ENCODE measurements at regions not wholly inside any gene's neighbourhood (a gene's known extent, or its start where the extent isn't known, plus 50 kb on each side); places are given as distances from the start of the nearest gene placed in this dataset.

DNA sequence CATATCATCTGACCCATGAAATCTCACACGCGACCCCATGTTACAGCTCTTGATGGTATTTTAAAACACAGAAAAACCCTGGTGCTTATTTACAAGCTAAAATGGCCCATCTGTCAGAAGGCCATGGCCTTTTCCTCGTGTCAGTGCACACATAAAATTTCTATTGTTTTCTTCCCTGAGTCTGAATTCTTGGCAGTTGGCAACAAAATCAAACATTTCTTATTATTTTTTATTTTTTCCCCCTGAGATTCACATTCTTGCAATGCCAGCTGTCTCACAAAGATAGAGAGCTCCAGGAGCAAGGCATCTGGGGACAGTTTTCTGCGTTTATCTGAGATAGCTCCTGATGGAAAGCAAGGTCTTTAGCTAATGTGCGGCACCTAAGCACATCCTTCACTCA lies 818.1 kb upstream of the TMEM132C start:
- ChIA-PET SMC1A (ENCODE audit: uncharacterized antibody, unreplicated experiment) (no interaction called here), POLR2A (no interaction called here), CTCF (no interaction called here), RAD21 (ENCODE audit: unreplicated experiment) (no interaction called here)
- BruUV-seq (replicated peaks), result no TSS peak
- TF ChIP-seq, protein P1, sequence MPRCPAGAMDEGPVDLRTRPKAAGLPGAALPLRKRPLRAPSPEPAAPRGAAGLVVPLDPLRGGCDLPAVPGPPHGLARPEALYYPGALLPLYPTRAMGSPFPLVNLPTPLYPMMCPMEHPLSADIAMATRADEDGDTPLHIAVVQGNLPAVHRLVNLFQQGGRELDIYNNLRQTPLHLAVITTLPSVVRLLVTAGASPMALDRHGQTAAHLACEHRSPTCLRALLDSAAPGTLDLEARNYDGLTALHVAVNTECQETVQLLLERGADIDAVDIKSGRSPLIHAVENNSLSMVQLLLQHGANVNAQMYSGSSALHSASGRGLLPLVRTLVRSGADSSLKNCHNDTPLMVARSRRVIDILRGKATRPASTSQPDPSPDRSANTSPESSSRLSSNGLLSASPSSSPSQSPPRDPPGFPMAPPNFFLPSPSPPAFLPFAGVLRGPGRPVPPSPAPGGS (IDR thresholded peaks at IDR 0.05; ENCODE audit: borderline replicate concordance, insufficient read depth, low read depth, low read length, poor library complexity, severe bottlenecking), result no peak
- no peak for TF ChIP-seq TAF1 (IDR thresholded peaks at IDR 0.05; ENCODE audit: borderline replicate concordance, low read depth, low read length)
- no peak for TF ChIP-seq POLR2A (IDR thresholded peaks at IDR 0.05; ENCODE audit: low read depth, low read length)
- TF ChIP-seq RELB (IDR thresholded peaks at IDR 0.05; ENCODE audit: low read depth), result no peak
- DNase-seq (ENCODE audit: low read depth, low spot score), result no peak
- intact Hi-C loops (cut with micrococcal nuclease; ENCODE audit: unreplicated experiment) (no loop called here), in situ Hi-C loops (cut with MboI) (no loop called here)
- H3K27me3 ChIP-seq (replicated peaks in 1 of 2; ENCODE audit: control insufficient read depth in 2 of 2, insufficient read depth in 2 of 2, low read length in 1 of 2), result no peaks in the 10 kb centered on the region
- H3K79me2 ChIP-seq (ENCODE audit: control insufficient read depth, insufficient read depth, low read length), result no peaks in the 10 kb centered on the region
- no peaks in the 10 kb centered on the region for H3K36me3 ChIP-seq (ENCODE audit: control insufficient read depth in 2 of 2, insufficient read depth in 2 of 2, low read length in 1 of 2)
- 58% methylated on average over 5 of the region's 5 CpGs for WGBS (ENCODE audit: insufficient coverage, insufficient replicate concordance, low lambda C conversion rate, missing lambda C conversion rate)
- no peak overlapping the region for H3K27ac ChIP-seq (ENCODE audit: control insufficient read depth, insufficient read depth)
- H4K20me1 ChIP-seq (ENCODE audit: control insufficient read depth, insufficient read depth), result no peaks in the 10 kb centered on the region
- H3K4me3 ChIP-seq, result no peak overlapping the region
- no peak overlapping the region for H3K4me2 ChIP-seq (ENCODE audit: control insufficient read depth, insufficient read depth)
- no peak for ATAC-seq
- H3K9me3 ChIP-seq (replicated peaks; ENCODE audit: control insufficient read depth, insufficient read depth, low read length), result no peaks in the 10 kb centered on the region; the same call in 2 of the 3 replicates
- H3K9ac ChIP-seq (ENCODE audit: control insufficient read depth, insufficient read depth, low read length), result no peak overlapping the region
- no peak overlapping the region for H2AFZ ChIP-seq (ENCODE audit: control insufficient read depth, low read depth, low read length)
- H3K4me1 ChIP-seq (ENCODE audit: control insufficient read depth, insufficient read depth, low read length), result no peaks in the 10 kb centered on the region
- no peak for FAIRE-seq

DNA sequence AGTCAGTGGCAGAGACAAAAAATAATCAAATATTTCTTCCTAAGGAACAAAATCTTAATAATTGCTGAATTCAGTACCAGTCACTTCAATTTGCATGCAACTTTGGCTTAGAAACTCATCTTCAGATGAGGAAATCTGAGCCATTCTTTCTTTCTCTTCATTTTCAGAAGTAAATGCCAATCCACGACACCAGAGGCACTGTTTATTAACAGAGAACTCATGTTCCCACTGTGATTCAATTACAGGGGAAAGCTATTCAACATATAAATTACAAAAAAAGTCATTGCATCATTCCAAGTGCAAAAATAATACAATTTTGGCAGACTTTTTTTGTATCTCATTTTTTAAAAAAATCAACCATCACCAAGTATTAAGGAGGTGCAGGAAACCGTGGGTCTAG lies 816.1 kb upstream of the TMEM132C start:
- WGBS (ENCODE audit: insufficient coverage, insufficient replicate concordance, low lambda C conversion rate, missing lambda C conversion rate), result 0% methylated on average over 2 of the region's 2 CpGs
- no TSS peak for BruUV-seq (replicated peaks)
- RAD21 ChIA-PET (ENCODE audit: unreplicated experiment), result no interaction called here
- TF ChIP-seq ZNF274 (IDR thresholded peaks at IDR 0.05; ENCODE audit: insufficient read depth, insufficient read length) (no peak), RB1 (IDR thresholded peaks at IDR 0.05; ENCODE audit: borderline replicate concordance) (no peak), IKZF1 (conservative IDR thresholded peaks at IDR 0.05) (no peak), HSF1 (IDR thresholded peaks at IDR 0.05; ENCODE audit: low read depth, low read length) (no peak), YY1 (IDR thresholded peaks at IDR 0.05; ENCODE audit: low read depth, low read length) (no peak), PML (IDR thresholded peaks at IDR 0.05; ENCODE audit: low read length) (no peak)
- TF ChIP-seq, protein P2, sequence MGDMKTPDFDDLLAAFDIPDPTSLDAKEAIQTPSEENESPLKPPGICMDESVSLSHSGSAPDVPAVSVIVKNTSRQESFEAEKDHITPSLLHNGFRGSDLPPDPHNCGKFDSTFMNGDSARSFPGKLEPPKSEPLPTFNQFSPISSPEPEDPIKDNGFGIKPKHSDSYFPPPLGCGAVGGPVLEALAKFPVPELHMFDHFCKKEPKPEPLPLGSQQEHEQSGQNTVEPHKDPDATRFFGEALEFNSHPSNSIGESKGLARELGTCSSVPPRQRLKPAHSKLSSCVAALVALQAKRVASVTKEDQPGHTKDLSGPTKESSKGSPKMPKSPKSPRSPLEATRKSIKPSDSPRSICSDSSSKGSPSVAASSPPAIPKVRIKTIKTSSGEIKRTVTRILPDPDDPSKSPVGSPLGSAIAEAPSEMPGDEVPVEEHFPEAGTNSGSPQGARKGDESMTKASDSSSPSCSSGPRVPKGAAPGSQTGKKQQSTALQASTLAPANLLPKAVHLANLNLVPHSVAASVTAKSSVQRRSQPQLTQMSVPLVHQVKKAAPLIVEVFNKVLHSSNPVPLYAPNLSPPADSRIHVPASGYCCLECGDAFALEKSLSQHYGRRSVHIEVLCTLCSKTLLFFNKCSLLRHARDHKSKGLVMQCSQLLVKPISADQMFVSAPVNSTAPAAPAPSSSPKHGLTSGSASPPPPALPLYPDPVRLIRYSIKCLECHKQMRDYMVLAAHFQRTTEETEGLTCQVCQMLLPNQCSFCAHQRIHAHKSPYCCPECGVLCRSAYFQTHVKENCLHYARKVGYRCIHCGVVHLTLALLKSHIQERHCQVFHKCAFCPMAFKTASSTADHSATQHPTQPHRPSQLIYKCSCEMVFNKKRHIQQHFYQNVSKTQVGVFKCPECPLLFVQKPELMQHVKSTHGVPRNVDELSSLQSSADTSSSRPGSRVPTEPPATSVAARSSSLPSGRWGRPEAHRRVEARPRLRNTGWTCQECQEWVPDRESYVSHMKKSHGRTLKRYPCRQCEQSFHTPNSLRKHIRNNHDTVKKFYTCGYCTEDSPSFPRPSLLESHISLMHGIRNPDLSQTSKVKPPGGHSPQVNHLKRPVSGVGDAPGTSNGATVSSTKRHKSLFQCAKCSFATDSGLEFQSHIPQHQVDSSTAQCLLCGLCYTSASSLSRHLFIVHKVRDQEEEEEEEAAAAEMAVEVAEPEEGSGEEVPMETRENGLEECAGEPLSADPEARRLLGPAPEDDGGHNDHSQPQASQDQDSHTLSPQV (IDR thresholded peaks at IDR 0.05), result no peak

More for the DNA sequence above, 816.1 kb upstream of the TMEM132C start:
- no peaks in the 10 kb centered on the region for H4K20me1 ChIP-seq (ENCODE audit: control insufficient read depth, insufficient read depth)
- intact Hi-C loops (cut with micrococcal nuclease; ENCODE audit: unreplicated experiment), result no loop called here
- ATAC-seq (no peak), FAIRE-seq (no peak), DNase-seq (ENCODE audit: low read depth, low spot score) (no peak)
- no peaks in the 10 kb centered on the region for H3K27me3 ChIP-seq (replicated peaks in 1 of 2; ENCODE audit: control insufficient read depth in 2 of 2, insufficient read depth in 2 of 2, low read length in 1 of 2)
- no peaks in the 10 kb centered on the region for H3K36me3 ChIP-seq (ENCODE audit: control insufficient read depth in 2 of 2, insufficient read depth in 2 of 2, low read length in 1 of 2)
- no peaks in the 10 kb centered on the region for H3K4me1 ChIP-seq (ENCODE audit: control insufficient read depth, insufficient read depth, low read length)
- H3K79me2 ChIP-seq (ENCODE audit: control insufficient read depth, insufficient read depth, low read length), result no peaks in the 10 kb centered on the region
- in situ Hi-C loops (cut with MboI), result no loop called here
- no peak overlapping the region for H3K9ac ChIP-seq (ENCODE audit: control insufficient read depth, insufficient read depth, low read length)
- no peak overlapping the region for H3K4me3 ChIP-seq
- H3K4me2 ChIP-seq (ENCODE audit: control insufficient read depth, insufficient read depth), result no peak overlapping the region
- H3K9me3 ChIP-seq (replicated peaks; ENCODE audit: control insufficient read depth, insufficient read depth, low read length), result no peaks in the 10 kb centered on the region; the same call in 2 of the 3 replicates
- H2AFZ ChIP-seq (ENCODE audit: control insufficient read depth, low read depth, low read length), result no peak overlapping the region
- SMC1A ChIA-PET (ENCODE audit: uncharacterized antibody, unreplicated experiment), result no interaction called here
- CTCF ChIA-PET, result no interaction called here
- no peak overlapping the region for H3K27ac ChIP-seq (ENCODE audit: control insufficient read depth, insufficient read depth)
- POLR2A ChIA-PET, result no interaction called here
